H1 (cell line): ENCODE measurements at regions not wholly inside any gene's neighbourhood (a gene's known extent, or its start where the extent isn't known, plus 50 kb on each side); places are given as distances from the start of the nearest gene placed in this dataset.

Source experiments
- CBX8 ChIP-seq: fragments of 300-800, 300-1000 bp; sonication (generic); IDR thresholded peaks from 2 replicates; pipeline ENCODE4 v1.7.1; 2016; ENCODE audit warnings: low read depth, low read length, borderline replicate concordance
- HDAC6 ChIP-seq: IDR thresholded peaks from one replicate; pipeline ENCODE4 v1.7.1; 2012; ENCODE audit warnings: low read depth, mild to moderate bottlenecking, inconsistent platforms, low read length, moderate library complexity
- MAX ChIP-seq: IDR thresholded peaks from 2 replicates; pipeline ENCODE4 v1.6.1; 2012; ENCODE audit warnings: inconsistent platforms
- RBBP5 ChIP-seq: IDR thresholded peaks from 2 replicates; pipeline ENCODE4 v1.7.1; 2012; ENCODE audit warnings: low read depth, mild to moderate bottlenecking, inconsistent platforms, low read length, moderate library complexity, borderline replicate concordance
- SAP30 ChIP-seq: fragments of 300-600 bp; sonication (generic); IDR thresholded peaks from 2 replicates; pipeline ENCODE4 v1.7.1; 2012; ENCODE audit warnings: low read length, moderate library complexity, mild to moderate bottlenecking, inconsistent platforms; ENCODE audit not compliant: insufficient read depth, insufficient replicate concordance

GRCh38 chr1:105891308-105891707 is 1165.2 kb upstream of the PRMT6 start (continued):
- TF ChIP-seq SAP30 = no peak
- TF ChIP-seq RBBP5 = no peak
- no peak for TF ChIP-seq MAX
- TF ChIP-seq CBX8 = no peak
- no peak for TF ChIP-seq HDAC6
